Iris pigment epithelial cell (primary cell): ENCODE measurements at regions not wholly inside any gene's neighbourhood (a gene's known extent, or its start where the extent isn't known, plus 50 kb on each side); places are given as distances from the start of the nearest gene placed in this dataset.

Experiments used
- DNase-seq: peaks from one replicate; pipeline ENCODE4 v3.0.0-alpha.2; 2011; ENCODE audit warnings: low read depth

DNA sequence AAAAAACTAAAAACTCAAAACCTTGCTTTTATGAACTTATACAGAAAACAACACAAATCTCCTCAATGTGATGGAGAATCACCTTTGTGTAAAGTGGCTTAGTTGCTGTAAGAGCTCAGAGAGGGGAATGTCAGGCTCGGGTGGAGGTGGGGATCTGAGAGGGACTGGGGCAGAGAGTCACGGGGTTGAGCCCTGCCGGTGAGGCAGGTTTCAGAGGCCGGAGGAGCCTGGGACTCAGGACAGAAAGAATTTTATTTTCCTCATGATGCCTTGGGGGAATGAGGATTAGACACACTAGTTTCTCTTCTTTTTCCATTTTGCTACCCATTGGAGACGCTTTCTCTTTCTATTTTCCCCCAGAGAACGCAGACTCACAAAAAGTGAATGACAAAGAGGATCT lies 252.3 kb upstream of the FOXQ1 start:
- no peak for DNase-seq

DNA sequence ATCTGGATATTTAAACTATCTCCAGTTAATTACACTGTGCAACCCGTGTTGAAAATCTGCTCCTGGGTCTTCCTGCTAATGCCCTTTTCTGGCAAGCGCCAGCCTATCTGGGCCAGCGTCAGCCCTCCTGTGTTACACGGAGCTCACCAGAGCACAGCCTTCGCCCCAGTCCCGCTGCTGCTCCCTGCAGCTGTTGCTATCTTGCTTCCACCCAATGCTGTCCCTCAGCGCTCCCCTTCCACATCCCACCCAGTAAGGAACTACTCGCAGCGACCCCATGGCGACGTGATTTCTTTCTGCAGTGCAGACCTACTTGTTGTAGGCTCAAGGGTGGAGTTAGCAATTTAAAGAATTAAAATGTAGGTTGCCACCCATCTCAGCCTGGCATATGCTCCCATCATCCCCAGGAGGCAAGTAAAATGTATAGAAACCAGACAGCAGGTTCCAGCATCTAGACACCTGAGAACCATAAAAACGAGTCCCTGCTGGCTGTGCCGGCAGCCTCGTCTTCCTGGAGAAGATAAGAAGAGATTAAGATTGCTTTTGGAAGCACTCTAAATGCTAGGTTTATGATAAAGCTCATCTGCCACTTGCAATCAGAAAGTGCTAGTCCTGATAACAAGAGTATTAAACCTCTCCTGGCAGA lies 254.3 kb upstream of the FOXQ1 start:
- no peak for DNase-seq

DNA sequence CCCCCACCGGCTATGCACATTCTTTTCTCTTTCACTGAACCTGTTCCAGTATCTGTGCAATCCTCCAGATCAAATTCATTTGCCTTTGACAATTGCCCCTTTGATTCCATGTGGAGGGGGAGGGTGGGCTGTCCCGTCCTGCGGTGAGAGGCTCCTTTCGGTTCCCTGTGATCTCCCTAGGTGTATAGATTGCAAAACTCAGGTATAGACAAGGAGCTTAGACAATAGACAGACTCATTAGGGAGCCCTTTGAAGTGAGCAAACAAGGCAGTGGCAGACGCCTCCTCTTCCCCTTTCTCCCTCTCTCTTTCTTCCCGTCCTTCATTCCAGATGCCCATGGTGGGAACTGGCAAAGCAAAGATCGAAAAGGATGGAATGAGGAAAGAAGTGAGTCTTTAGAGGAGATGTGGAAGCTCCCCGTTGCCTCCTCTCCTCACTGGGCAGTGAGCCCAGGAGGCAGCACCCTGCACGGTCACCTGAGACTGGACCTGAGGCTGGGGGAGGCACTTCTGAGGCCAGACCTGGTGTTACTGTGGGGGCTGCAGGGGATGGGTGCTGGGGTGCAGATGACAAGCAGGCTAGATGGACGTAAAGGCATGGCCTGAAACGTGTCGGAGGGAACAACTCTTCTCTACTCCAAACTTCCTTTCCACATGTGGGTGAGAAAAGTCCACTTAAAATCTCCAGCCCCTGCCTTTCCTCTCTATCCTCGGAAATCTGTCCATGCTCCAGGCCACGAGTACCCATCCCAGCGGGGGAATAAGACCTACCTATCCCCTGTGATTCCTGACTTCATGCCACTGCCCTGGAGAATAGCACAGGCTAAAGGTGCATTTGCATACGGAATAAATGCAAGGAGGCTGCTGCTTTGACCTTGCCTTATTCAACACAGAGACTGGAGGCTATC lies 256.6 kb upstream of the FOXQ1 start:
- no peak for DNase-seq

DNA sequence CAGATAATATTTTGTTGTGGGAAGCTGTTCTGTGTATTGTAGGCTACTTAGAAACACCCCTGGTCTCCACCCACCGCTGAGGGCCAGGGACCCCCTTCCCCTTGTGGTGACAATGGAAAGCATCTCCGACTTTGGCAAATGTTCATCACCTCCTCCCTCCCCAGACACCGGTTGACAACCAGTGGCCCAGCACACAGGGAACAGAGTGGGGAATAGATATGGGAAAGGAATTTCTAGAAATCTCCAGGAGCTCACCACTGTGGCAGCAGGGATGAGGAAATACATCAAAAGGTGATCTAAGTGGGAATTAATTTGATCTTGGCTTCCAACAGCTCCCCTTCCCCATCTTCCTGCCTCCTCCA lies 257.3 kb upstream of the FOXQ1 start:
- DNase-seq = no peak

DNA sequence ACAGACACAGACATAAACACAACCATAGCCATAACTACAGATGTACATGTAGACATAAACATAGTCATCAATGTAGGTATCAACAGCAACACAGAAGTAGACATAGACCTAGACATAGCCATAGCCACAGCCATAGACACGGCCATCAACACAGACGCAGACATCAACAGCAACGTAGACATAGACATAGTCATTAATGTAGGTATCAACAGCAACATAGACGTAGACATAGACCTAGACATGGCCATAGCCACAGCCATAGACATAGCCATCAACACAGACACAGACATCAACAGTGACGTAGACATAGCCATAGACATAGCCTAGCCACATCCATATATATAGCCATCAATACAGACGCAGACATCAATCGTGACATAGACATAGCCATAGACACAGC lies 258.3 kb upstream of the FOXQ1 start:
- no peak for DNase-seq

DNA sequence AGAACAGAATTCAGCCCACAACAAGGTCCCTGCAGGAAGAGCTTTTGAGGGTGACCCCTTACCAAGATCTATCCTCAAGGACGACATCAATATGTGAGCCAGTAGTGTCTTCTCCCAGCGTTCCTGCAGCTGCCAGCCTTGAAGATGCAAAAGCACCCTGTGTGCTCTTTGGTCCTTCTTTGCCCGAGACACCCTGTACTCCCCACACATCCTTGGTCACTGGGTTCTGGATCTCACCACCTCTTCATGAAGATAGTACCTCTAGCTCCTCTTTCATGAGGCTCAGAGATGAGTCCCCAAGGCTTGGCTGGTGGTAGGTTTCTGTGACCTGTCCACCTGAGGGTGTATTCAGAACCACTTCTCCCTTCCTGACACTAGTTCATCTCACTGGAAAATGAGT lies 259.6 kb upstream of the FOXQ1 start:
- DNase-seq = no peak

DNA sequence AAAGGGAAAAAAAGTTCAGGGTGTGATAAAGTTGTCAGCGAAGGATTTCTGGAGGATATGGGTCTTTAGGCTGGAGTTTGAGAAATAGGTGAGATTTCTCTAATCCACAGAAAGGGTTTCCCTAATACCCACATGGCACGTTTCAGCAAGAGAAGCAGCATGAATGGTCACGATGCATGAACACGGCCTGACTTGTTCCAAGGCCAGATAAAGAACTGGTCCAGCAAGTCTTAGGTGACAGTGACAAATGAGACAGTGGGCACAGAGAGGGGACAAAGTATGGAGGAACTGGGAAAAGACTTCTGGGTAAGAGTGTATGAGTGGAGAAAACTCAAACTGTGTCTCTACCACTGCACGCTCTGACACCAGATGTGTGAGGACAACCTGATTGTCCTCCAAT lies 262.0 kb upstream of the FOXQ1 start:
- no peak for DNase-seq

DNA sequence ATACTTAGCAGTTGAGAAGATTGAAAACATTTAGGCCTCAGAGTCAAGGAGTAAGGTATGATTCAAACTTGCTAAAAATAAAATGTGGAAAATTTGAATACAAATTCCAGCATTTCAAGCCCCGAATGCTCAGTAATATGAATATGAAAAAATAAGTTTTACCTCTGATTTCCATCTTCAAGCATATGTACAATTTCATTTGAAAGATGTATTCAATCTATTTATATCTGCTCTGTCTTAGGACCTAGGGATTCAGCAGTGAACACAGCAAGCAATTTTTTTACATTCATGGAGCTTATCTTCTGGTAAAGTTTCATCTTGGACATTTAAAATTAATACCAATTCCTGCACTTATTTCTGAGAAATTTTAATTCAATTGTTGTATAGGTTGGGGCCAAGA lies 262.7 kb upstream of the FOXQ1 start:
- no peak for DNase-seq

DNA sequence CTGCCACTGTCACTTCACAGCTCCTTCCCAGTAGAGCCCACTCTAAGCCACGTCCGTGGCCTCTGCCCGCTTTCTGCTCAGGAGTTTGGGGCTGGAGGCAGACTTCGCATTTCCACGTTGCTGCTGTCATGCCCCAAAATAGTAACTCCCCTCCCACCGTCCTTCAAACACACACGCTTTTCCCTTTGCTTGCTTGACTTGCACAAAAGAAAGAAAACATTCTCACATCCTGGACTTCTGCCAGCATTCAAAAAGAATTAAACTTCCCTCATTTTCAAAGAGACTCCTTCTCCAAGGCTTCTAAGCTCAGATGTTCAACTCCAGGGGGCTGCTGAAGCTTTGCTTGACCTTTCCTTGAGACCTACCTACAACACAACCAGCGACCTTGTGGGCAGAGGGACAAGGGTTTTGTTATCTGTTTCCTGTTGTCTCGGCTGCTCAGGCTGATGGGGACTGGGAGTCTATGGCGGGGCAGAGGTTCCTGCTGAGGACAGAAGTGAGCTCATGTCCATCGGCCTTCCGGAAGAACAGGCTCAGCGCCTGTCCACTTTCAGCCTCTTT lies 263.8 kb upstream of the FOXQ1 start:
- no peak for DNase-seq

DNA sequence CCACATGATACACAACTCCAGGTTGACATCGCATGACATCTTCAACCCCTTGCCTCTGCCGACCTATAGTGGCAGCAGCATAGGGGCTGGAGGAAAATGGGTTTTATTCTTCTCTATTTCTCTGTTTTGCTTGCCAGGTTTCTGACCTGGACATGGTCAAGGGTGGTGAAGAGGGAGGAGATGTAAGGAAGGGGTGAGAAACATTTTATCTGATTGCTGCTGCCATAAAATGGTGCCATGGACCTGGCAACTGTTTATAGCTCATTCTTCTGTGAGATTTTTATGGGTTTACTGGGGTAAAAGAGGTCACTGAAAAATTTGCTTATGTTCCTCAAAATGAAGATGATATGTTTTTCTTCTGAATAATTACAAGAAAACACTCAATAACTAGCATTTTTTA lies 266.7 kb upstream of the FOXQ1 start:
- DNase-seq = no peak

DNA sequence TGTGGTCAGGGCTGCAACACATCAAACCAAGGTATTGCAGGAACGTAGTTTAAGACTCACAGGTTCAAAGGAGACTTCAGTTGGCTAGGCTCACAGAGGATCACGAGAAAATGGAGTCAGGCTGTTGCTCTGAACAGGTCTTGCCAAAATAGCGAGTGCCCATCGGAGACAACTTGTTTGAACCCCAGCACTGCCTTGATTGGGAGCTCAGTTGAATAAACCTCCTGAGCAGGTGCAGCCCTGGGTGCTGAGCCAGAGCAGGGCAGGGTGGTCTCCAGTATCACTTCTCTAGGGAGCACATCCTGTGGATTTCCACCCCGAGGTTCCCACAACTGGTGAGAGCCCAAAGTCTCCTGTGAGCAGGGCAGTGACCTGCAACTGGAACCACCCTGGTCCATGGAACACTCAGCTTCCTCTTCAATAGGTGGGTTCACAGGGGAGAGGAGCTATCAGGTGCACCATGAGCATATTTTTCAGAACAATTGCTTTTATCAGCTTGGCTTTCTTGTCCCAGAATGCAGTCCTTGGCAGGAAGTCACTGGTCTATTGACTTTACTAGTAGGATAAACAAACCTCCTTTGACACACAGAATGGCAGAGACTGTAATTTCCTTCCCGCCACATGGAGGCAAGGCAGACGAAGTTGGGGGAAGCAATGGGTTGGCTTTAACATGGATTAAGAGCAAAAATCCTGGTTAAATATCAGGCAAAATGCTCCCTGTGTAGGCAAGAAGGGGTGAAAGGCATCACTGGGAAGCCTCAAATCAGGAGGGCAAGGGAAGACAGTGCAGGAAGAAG lies 267.7 kb upstream of the FOXQ1 start:
- no peak for DNase-seq

DNA sequence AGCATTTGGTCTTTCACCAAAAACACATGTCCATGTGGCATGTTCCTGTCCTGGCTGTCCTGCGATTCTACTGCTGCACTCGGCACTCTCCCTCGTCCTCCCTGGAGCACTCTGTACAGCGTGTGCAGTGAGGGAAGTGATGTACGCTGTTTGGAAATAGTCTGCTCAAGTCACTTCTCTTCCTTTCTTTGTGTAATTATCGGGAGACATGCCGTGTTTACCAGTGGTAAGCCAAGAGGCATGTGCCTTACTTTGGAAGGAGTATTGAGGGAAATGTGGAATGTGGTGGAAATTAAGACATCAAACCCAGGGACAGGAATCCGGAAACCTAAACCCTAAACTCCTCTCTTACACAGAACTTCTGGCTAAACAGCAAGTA lies 268.5 kb upstream of the FOXQ1 start:
- DNase-seq = no peak

DNA sequence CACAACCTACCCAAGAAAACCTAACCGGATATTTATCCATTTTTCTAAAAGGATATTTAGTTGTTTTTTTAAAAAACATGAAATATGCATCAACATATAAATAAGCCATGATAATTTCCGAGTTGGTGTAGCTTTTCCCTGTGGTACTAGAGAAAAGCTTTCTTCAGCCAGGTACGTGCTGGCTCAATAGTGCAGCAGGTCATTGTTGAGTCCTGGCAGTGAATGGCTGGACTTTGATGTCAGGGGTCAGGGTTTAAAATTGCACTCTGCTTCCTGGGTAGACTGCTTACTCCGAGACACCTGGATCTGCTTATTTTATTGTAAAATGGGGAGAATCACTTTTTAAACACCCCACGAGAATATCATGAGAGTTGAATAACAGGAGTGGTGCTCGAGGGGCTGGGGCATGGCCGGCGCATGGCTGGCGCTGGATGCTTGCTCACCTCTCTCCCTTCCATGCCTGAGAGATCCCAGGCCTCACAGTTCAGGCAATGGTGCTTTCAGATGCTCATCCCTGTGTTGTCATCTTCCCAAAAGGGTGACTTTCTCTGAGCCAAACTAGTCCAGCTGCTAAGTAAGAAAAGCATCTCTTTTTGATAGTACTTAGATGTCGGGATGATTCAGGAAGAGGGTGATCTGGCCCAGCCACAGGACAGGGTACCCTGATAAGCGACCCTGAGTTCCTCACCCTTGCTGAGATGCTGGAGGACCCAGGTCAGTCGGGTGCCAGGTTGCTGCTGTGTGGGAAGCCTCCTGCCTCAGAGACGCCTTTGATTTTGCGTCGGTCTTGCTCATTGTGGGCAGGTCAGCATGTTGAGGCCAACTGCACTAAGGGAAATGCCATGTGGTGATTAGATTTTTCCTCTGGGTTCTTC lies 269.1 kb upstream of the FOXQ1 start:
- DNase-seq = no peak

DNA sequence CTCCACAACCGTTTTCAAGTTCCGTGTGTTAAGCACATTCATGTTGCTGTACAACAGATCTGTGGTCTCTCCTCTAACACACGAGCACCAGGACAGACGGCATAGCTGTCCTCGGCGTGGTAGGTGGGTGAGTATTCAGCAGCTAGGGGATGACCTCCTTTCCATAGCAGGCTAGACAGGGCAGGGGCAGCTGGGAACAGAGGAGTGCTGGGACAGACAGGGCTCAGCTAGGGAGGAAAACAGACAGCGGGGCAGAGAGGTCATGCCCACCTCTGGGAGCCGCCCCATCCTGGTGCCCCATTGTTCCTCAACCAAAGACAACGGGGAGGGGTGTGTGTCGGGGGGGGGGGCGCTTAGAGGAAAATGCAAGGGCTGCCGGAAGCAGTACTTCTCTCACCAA lies 271.5 kb upstream of the FOXQ1 start:
- no peak for DNase-seq

DNA sequence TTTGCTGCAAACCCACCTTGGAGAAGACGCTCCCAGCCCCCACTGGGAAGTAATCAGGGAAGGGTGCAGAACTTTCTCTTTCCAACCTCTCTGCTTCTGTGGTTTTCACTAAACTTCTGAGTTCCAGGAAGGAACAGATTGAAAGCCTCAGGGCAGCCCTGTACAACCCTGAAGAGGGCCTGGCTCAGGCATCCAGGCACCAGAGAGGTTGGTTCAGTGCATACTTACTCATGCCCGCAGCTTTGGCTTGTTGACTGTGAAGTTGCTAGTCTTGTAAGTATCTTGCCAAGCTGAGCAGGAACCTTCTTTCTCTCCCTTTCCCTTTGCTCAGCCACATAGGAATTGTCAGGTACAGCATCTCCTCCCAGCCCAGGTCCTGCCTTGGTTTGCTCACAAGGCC lies 272.2 kb upstream of the FOXQ1 start:
- no peak for DNase-seq

DNA sequence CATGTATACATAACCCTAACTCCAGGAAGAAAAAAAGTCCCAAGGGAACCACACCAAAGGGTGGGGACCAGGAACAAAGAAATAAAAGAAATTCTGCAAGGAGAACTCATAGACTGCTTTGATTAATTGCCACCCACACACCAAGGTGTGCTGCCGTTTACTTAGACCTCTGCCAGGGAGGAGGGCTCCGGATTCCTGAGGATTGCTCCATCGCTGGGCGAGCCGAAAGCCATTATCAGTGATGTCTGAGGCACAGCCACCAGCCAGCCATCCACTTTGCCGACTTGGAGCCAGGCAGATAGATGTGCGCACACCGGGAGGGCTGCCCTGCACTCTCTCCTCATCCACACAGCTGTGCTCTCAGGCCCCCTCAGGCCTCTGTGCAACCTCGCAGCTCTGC lies 272.7 kb upstream of the FOXQ1 start:
- DNase-seq = no peak

DNA sequence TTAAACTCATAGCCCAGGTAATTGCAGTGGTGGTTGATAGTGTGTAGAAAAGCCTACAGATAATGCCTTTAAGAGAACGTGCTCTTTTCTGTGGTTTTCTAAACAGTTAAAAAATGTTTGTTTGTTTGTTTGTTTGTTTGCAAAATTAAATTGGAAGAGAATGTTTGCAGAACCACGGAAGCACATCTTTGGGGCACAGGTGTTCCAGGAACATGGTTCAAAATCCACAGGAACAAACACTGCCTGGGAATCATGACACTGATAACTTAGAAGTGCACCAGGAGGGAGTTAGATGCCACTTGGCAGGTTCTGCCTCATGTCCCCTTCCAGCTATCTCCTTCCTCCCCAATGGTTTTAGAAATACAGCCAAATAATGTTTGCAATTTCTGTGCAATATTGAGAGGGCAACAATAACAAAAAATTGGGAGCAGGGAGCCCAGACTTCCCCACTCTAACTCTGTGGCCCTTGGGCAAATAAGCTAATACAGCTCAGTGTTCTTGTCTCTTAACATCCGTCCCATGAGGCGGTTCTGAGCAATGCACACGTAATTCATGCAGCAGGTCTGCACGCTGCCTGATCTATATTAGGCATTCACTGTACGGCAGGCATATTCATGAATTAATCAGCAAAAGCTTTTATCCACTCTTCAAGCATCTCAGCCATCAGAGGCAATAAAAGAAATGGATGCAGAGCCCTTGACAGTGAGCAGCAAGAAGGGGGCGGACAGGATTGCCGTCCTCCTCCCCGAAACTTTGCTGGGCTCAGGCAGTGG lies 274.3 kb upstream of the FOXQ1 start:
- DNase-seq = no peak

DNA sequence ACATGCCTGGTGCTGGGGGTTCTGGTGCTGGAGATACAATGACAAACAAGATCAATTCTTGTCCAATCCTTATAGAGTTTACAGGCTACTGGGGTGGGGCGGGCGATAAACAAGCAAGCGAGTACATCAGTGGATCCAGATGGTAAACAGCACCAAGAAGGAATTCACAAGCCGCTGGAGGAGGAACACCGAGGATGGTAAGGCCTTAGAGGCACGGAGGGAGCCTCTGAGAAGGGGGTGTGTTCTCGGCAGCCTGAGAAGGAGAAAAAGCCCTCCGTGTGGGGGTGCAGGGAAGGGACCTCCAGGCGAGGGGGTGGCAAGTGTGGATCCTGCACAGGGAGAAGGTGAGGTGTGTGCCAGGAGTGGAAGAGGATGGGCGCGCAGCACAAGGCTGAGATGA lies 276.5 kb upstream of the FOXQ1 start:
- DNase-seq = no peak

DNA sequence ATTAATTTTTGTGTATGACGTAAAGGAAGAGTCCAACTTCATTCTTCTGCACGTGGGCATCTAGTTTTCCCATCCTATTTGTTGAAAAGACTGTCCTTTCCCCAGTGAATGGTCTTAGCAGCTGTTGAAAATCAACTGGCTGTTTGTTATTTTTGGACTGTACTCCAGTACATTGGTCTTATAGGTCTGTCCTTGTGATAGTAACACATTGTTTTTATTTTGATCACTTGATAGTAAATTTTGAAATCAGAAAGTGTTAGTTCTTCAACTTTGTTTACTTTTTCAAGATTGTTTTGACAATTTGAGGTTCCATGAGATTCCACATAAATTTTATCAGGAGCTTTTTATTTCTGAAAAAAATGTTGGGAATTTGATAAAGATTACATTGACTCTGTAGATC lies 280.2 kb upstream of the FOXQ1 start:
- DNase-seq = peak; percentile 12

DNA sequence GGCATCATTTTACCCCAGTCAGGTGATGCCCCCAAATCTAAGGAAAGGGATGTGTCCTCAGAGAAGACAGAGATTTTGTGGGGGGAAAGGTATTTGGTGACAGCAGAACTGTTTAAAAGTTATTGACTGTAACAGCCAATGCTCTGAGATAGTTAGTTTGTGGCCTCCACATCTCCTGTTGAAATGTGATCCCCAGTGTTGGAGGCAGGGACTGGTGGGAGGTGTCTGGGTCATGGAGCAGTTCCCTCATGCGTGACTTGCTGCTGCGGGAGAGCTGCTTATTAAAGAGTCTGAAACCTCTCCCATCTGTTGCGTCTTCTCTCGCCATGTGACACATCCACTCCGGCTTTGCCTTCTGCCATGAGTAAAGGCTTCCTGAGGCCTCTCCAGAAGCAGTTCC lies 282.8 kb upstream of the FOXQ1 start:
- no peak for DNase-seq

DNA sequence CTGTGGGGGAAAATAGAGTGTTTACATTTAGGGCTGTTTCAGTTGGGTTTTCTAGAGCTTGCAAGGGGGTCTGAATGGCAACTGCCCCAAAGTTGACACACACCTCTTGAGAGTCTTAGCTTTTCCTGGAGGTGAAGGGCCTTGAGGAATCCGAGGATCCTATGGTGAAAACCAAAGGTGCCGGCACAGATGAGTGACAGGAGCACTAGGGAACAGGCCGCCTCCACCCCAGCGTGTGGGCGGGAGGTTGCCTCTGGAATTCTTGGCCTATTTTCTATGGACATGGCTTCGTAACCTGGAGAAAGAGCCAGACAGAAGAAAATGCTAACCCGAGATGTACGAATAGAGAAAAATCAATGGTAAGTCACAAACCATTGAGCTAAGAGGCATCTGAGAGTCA lies 283.2 kb upstream of the FOXQ1 start:
- no peak for DNase-seq
